ENCODE measurements at regions not wholly inside any gene's neighbourhood (a gene's known extent, or its start where the extent isn't known, plus 50 kb on each side); places are given as distances from the start of the nearest gene placed in this dataset.
A peak's percentile ranks its signal among the peaks of the same experiment; 100 is the strongest.
"Not testable (repeated sequence)": the region's sequence is repeated elsewhere in the genome, so short reads cannot be mapped to it uniquely, and the experiment has no call there.

DNA sequence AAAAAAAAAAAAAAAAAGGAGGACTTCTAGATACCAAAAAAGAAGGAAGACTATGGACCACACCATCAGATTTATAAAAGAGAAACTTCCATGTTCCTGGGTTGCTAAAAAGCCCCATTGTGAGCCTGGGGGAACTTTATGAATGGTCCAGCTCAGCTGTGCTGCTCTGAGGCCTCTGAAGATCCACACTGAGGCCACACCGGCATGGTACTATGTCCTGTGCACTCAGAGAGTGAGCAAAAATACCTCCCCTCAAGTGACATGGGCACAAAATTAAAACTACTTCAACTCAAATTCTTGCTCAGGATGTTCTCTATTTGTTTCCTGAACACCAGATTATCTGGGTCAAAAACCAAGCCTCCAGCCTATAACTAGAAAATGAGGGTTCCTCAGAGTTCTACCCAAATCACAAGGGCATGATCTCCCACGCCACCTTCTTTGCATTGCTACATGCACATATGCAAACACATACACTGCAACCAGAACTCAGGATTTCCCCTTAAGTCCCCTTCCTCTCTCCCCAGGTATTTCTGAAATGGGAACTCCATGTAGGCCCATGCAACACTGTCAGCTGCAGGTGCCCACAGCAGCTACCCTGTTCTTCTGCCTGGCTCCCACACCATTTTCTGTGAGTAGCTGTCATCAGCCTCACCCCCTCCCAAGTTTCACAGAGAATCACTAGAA is 94.4 kb downstream of the SH3GLB1 start:
- no peaks in the 10 kb centered on the region for H3K9me3 ChIP-seq (ENCODE audit: insufficient read depth, low read depth, low read length)
- no peaks in the 10 kb centered on the region for H3K27me3 ChIP-seq (ENCODE audit: insufficient read depth, low read length, poor library complexity, severe bottlenecking)
- H3K4me2 ChIP-seq (ENCODE audit: low read depth, low read length, poor library complexity, severe bottlenecking), result no peak overlapping the region
- H3K36me3 ChIP-seq (ENCODE audit: insufficient read depth, low read length), result no peaks in the 10 kb centered on the region
- H3K4me1 ChIP-seq (ENCODE audit: insufficient read depth, low read length, poor library complexity, severe bottlenecking), result no peaks in the 10 kb centered on the region
- H3K9ac ChIP-seq (ENCODE audit: low read depth, low read length, poor library complexity, severe bottlenecking), result no peak overlapping the region
- no peaks in the 10 kb centered on the region for H3F3A ChIP-seq (ENCODE audit: low read depth)
- H4K20me1 ChIP-seq (ENCODE audit: insufficient read depth, low read length, poor library complexity, severe bottlenecking), result no peaks in the 10 kb centered on the region
- no peaks in the 10 kb centered on the region for H3K9me2 ChIP-seq (replicated peaks; ENCODE audit: low read depth, low read length)
- TF ChIP-seq, protein P1, sequence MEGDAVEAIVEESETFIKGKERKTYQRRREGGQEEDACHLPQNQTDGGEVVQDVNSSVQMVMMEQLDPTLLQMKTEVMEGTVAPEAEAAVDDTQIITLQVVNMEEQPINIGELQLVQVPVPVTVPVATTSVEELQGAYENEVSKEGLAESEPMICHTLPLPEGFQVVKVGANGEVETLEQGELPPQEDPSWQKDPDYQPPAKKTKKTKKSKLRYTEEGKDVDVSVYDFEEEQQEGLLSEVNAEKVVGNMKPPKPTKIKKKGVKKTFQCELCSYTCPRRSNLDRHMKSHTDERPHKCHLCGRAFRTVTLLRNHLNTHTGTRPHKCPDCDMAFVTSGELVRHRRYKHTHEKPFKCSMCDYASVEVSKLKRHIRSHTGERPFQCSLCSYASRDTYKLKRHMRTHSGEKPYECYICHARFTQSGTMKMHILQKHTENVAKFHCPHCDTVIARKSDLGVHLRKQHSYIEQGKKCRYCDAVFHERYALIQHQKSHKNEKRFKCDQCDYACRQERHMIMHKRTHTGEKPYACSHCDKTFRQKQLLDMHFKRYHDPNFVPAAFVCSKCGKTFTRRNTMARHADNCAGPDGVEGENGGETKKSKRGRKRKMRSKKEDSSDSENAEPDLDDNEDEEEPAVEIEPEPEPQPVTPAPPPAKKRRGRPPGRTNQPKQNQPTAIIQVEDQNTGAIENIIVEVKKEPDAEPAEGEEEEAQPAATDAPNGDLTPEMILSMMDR (conservative IDR thresholded peaks at IDR 0.05; ENCODE audit: low read length), result no peak
- no peak for TF ChIP-seq EZH2phosphoT487 (IDR thresholded peaks at IDR 0.05; ENCODE audit: borderline replicate concordance)
- H3K4me3 ChIP-seq (ENCODE audit: low read length, poor library complexity, severe bottlenecking), result no peak overlapping the region
- no peaks in the 10 kb centered on the region for H3K79me2 ChIP-seq (ENCODE audit: insufficient read depth, low read length)
- peak overlapping the region; percentile 69; the same call in 1 of the 2 replicates for H2AFZ ChIP-seq (ENCODE audit: low read length)

DNA sequence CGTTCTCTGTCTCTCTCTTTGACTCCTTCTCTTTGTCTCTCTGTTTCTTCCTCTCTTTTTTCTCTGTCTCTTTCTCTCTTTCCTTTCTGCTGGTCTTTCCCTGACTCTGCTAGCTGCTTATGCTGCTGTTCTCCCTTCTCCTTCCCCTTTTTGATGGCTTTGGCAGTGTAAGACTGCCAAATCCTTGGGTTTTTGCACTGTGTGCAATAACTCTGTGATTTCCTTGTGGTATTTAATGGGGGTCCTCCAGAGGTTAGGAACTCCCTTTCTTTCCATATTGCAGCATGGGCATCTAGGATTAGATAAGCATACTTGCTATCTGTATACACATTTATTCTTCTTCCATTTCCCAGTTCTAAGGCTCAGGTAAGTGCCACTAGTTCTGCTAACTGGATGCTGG is 99.3 kb downstream of the SH3GLB1 start:
- not testable (repeated sequence) for H3K9me2 ChIP-seq (replicated peaks; ENCODE audit: low read depth, low read length); H3K9ac ChIP-seq (ENCODE audit: low read depth, low read length, poor library complexity, severe bottlenecking); H3K4me1 ChIP-seq (ENCODE audit: insufficient read depth, low read length, poor library complexity, severe bottlenecking); H3K27me3 ChIP-seq (ENCODE audit: insufficient read depth, low read length, poor library complexity, severe bottlenecking); H4K20me1 ChIP-seq (ENCODE audit: insufficient read depth, low read length, poor library complexity, severe bottlenecking); H3K79me2 ChIP-seq (ENCODE audit: insufficient read depth, low read length); H3F3A ChIP-seq (ENCODE audit: low read depth); H2AFZ ChIP-seq (ENCODE audit: low read length); H3K4me3 ChIP-seq (ENCODE audit: low read length, poor library complexity, severe bottlenecking); H3K36me3 ChIP-seq (ENCODE audit: insufficient read depth, low read length); H3K9me3 ChIP-seq (ENCODE audit: insufficient read depth, low read depth, low read length); H3K4me2 ChIP-seq (ENCODE audit: low read depth, low read length, poor library complexity, severe bottlenecking)

DNA sequence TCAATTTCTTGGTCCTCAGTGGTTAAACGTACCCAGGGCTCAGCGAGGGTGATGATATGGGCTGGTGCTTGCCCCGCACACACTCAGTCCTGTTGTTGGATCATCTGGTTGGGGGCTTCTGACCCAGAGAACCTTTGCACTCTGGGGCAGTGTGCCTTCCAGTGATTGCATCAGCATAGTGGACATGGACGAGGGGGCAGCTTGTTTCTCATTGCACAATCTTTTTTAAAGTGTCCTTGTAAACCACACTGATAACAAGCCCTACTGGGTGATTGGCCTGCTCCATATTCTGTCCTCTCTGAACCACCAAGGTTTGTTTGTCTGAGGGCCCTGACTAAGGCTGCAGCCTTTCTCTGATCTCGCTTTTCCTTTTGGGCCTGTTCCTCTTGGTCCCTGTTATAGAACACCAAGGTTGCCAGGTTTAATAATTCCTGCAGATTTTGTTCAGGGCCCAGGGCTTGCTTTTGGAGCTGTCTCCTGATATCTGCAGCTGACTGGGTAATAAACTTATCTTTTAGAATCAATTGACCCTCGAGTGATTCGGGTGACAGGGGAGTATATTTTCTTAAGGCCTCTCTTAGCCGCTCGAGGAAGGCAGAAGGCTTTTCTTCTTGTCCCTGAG is 101.6 kb downstream of the SH3GLB1 start:
- not testable (repeated sequence) for H3K4me1 ChIP-seq (ENCODE audit: insufficient read depth, low read length, poor library complexity, severe bottlenecking); H3F3A ChIP-seq (ENCODE audit: low read depth); H3K36me3 ChIP-seq (ENCODE audit: insufficient read depth, low read length); H3K9me2 ChIP-seq (replicated peaks; ENCODE audit: low read depth, low read length); H4K20me1 ChIP-seq (ENCODE audit: insufficient read depth, low read length, poor library complexity, severe bottlenecking); H3K79me2 ChIP-seq (ENCODE audit: insufficient read depth, low read length); H3K27me3 ChIP-seq (ENCODE audit: insufficient read depth, low read length, poor library complexity, severe bottlenecking); H2AFZ ChIP-seq (ENCODE audit: low read length); H3K9ac ChIP-seq (ENCODE audit: low read depth, low read length, poor library complexity, severe bottlenecking); H3K4me2 ChIP-seq (ENCODE audit: low read depth, low read length, poor library complexity, severe bottlenecking); H3K4me3 ChIP-seq (ENCODE audit: low read length, poor library complexity, severe bottlenecking); H3K9me3 ChIP-seq (ENCODE audit: insufficient read depth, low read depth, low read length)

DNA sequence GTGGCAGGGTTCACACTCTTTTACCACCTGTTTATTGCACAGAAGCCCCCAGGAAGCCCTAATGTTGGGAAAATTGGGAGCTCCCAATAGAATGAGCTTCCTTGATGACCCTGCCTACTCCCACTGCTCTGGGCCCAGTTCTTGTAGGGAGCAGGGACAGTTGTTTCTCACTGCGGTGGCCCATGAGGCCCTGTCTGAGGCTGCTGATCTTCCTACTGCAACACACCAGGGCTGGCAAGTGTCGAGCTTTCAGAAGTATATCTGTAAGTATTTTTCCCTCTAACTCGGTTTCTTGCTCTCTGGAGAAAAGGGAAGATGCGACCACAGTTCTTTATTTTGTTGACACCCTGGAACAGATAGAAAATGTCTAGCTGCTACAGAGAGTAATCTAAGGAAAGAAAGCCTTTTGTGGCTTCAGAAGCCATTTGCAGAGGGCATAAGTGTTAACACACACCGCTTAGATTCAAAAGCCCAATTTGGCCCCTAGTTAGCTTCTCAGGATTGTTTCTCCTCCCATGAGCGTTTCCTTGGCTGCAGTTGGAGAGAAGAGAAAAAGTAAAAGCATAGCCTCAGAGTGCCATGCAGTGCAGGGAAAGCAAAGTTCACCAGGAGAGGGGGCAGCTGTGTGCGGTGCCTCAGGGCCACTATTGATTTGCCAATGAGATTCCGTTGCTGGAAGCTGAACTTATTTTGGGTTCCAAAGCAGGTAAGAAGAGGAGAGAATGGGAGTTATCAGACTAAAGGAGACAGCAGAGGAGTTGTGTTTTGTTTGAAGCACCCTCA is 102.6 kb downstream of the SELENOF start:
- no peaks in the 10 kb centered on the region for H3K9me2 ChIP-seq (replicated peaks; ENCODE audit: low read depth, low read length)
- no peak for TF ChIP-seq EZH2phosphoT487 (IDR thresholded peaks at IDR 0.05; ENCODE audit: borderline replicate concordance)
- TF ChIP-seq, protein P1 (conservative IDR thresholded peaks at IDR 0.05; ENCODE audit: low read length), result 0 out of 2 replicates have a peak, but pooled peaks have one; percentile 12

More for the DNA sequence above, 102.6 kb downstream of the SELENOF start:
- Histone ChIP-seq H4K20me1 (ENCODE audit: insufficient read depth, low read length, poor library complexity, severe bottlenecking) (no peaks in the 10 kb centered on the region), H3K9ac (ENCODE audit: low read depth, low read length, poor library complexity, severe bottlenecking) (no peak overlapping the region), H2AFZ (ENCODE audit: low read length) (no peak overlapping the region), H3F3A (ENCODE audit: low read depth) (no peaks in the 10 kb centered on the region), H3K4me2 (ENCODE audit: low read depth, low read length, poor library complexity, severe bottlenecking) (no peak overlapping the region), H3K27me3 (ENCODE audit: insufficient read depth, low read length, poor library complexity, severe bottlenecking) (no peaks in the 10 kb centered on the region), H3K79me2 (ENCODE audit: insufficient read depth, low read length) (no peaks in the 10 kb centered on the region), H3K9me3 (ENCODE audit: insufficient read depth, low read depth, low read length) (no peaks in the 10 kb centered on the region), H3K4me3 (ENCODE audit: low read length, poor library complexity, severe bottlenecking) (no peak overlapping the region), H3K4me1 (ENCODE audit: insufficient read depth, low read length, poor library complexity, severe bottlenecking) (no peaks in the 10 kb centered on the region), H3K36me3 (ENCODE audit: insufficient read depth, low read length) (no peaks in the 10 kb centered on the region)

Measured in Loucy (cell line).